GM18502 (cell line): ENCODE measurements at regions not wholly inside any gene's neighbourhood (a gene's known extent, or its start where the extent isn't known, plus 50 kb on each side); places are given as distances from the start of the nearest gene placed in this dataset.
"Not testable (repeated sequence)": the region's sequence is repeated elsewhere in the genome, so short reads cannot be mapped to it uniquely, and the experiment has no call there.

Experiments used
- ATAC-seq: cut with Tn5 transposase; IDR thresholded peaks from one replicate; pipeline ENCODE4 v1.9.1; 2021; ENCODE audit warnings: mild to moderate bottlenecking; ENCODE audit not compliant: unreplicated experiment, poor library complexity

GRCh38 chr4:134145369-134145768 lies 56.2 kb downstream of the PABPC4L start:
- no peak for ATAC-seq

GRCh38 chr4:134144337-134144736 lies 57.3 kb downstream of the PABPC4L start:
- ATAC-seq: no peak

- no peak for ATAC-seq
Observed at GRCh38 chr4:134141728-134142127, 59.9 kb downstream of the PABPC4L start.

GRCh38 chr4:134139188-134139587 lies 62.4 kb downstream of the PABPC4L start:
- ATAC-seq: no peak

- ATAC-seq: no peak
Observed at GRCh38 chr4:134132086-134132783, 69.4 kb downstream of the PABPC4L start.

GRCh38 chr4:134126955-134127354 lies 74.6 kb downstream of the PABPC4L start:
- ATAC-seq: no peak

GRCh38 chr4:134126000-134126560 lies 75.5 kb downstream of the PABPC4L start:
- ATAC-seq: no peak

- no peak for ATAC-seq
Observed at GRCh38 chr4:134122903-134123302, 78.7 kb downstream of the PABPC4L start.

GRCh38 chr4:134117392-134118183 lies 84.0 kb downstream of the PABPC4L start:
- no peak for ATAC-seq

- no peak for ATAC-seq
Observed at GRCh38 chr4:134089885-134090284, 111.7 kb downstream of the PABPC4L start.

GRCh38 chr4:134085496-134085895 lies 116.1 kb downstream of the PABPC4L start:
- ATAC-seq: no peak

GRCh38 chr4:134079085-134079484 lies 122.5 kb downstream of the PABPC4L start:
- not testable (repeated sequence) for ATAC-seq

GRCh38 chr4:134078230-134078914 lies 123.2 kb downstream of the PABPC4L start:
- peak; percentile 71 for ATAC-seq

GRCh38 chr4:134073711-134074110 lies 127.9 kb downstream of the PABPC4L start:
- ATAC-seq: no peak

- ATAC-seq: no peak
Observed at GRCh38 chr4:134072137-134072536, 129.5 kb downstream of the PABPC4L start.

GRCh38 chr4:134070174-134070573 lies 131.4 kb downstream of the PABPC4L start:
- ATAC-seq: no peak

GRCh38 chr4:134057356-134057755 lies 144.2 kb downstream of the PABPC4L start:
- no peak for ATAC-seq

GRCh38 chr4:134046221-134046620 lies 155.4 kb downstream of the PABPC4L start:
- not testable (repeated sequence) for ATAC-seq

GRCh38 chr4:134045411-134045810 lies 156.2 kb downstream of the PABPC4L start:
- ATAC-seq: no peak

- ATAC-seq: no peak
Observed at GRCh38 chr4:134043266-134043665, 158.3 kb downstream of the PABPC4L start.

- ATAC-seq: no peak
Observed at GRCh38 chr4:134028421-134028820, 173.2 kb downstream of the PABPC4L start.
